ENCODE measurements at regions not wholly inside any gene's neighbourhood (a gene's known extent, or its start where the extent isn't known, plus 50 kb on each side); places are given as distances from the start of the nearest gene placed in this dataset.

GRCh38 chr2:204046145-204046544 lies 109.6 kb downstream of the ICOS start:
- no peak for DNase-seq (ENCODE audit: extremely low read depth, low read depth)
- TF ChIP-seq CTCF (IDR thresholded peaks at IDR 0.05; ENCODE audit: low read depth, low read length), result no peak

- TF ChIP-seq CTCF (IDR thresholded peaks at IDR 0.05; ENCODE audit: low read depth, low read length), result no peak
- DNase-seq (ENCODE audit: extremely low read depth, low read depth), result no peak
Observed at GRCh38 chr2:204049635-204050034, 113.1 kb downstream of the ICOS start.

DNA sequence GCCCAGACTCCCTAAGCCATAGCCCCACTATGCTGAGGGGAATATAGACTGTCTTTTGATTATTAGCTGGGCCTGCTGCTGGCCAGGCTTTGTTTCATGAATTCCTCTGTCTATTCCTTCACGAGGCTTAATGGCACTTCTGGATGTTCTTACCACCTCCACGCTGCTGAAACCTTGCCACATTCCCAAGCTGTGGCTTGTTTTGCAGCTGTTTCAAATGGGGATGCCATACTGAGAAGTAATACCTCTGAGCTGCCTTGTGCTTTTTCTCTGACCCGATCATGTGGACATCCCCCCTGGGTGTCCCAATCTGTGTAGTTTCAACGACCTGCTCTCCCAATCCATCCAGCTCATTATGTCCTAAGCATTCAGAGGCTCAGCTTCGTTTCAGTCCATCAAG lies 114.1 kb downstream of the ICOS start:
- no peak for DNase-seq (ENCODE audit: extremely low read depth, low read depth)
- TF ChIP-seq CTCF (IDR thresholded peaks at IDR 0.05; ENCODE audit: low read depth, low read length), result no peak

DNA sequence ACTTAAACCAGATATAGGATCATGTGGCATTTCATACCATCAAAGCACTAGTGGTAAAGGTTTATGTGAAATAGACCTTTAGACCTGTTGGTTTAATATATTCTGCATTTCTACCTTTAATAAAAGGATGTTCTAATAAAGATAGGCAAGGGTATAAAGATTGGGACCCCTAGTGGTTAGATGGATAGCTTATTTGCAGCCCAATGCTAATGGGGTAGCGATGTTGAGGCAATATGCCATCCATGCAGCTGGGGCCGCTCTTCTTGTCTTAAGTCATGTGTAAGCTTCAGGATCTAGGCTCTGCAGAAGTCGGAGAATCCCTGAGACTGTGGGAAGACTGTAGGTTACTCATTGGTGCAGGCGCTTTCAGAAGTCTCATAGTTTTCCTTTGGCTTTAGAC lies 114.9 kb downstream of the ICOS start:
- DNase-seq (ENCODE audit: extremely low read depth, low read depth), result no peak
- no peak; the same call in 1 of the 2 replicates for TF ChIP-seq CTCF (IDR thresholded peaks at IDR 0.05; ENCODE audit: low read depth, low read length)

- no peak for DNase-seq (ENCODE audit: extremely low read depth, low read depth)
- no peak for TF ChIP-seq CTCF (IDR thresholded peaks at IDR 0.05; ENCODE audit: low read depth, low read length)
Observed at GRCh38 chr2:204051984-204052556, 115.5 kb downstream of the ICOS start.

DNA sequence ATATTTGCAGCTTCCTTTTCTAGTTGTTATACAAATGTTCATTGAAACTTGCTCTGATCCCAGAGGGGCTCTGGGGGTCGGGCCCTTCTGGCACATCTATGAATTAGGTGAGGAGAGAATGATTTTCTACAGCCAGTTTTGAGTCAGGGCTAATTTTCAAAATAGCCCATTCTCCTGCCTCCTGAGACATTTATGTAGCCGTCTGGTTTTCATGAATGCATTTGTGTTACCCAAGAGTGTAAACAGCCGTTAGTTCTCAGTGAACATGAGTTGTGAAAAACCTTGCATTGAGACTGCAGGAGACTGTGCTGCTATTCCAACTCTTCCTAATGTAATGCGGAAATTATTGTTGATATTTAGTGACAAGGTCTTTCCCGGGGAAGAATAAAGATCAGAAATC lies 122.5 kb downstream of the ICOS start:
- DNase-seq (ENCODE audit: extremely low read depth, low read depth), result no peak
- no peak for TF ChIP-seq CTCF (IDR thresholded peaks at IDR 0.05; ENCODE audit: low read depth, low read length)

DNA sequence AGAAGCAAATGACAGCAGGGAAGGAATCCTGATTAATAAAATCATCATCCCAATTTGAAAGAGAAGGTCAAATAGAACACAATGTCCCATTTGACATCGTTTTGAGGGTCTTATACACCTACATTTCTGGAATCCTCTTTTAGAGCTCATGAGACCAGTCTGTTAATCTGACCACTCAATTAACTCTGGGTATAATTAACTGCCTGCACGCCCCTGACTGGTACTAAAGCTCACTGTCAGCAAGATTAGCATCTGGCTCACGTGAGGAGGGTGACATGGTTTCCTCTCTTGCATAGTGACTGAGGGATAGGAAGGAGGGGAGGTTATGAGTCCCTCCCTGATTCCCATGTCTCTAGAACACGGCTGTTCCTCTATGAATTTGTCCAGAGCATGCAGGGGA lies 124.3 kb downstream of the ICOS start:
- no peak for TF ChIP-seq CTCF (IDR thresholded peaks at IDR 0.05; ENCODE audit: low read depth, low read length)
- no peak for DNase-seq (ENCODE audit: extremely low read depth, low read depth)

Data from AG09319 (cell line).